Uterus (tissue), 3 donors: ENCODE measurements at regions not wholly inside any gene's neighbourhood (a gene's known extent, or its start where the extent isn't known, plus 50 kb on each side); places are given as distances from the start of the nearest gene placed in this dataset.
"Not testable (repeated sequence)": the region's sequence is repeated elsewhere in the genome, so short reads cannot be mapped to it uniquely, and the experiment has no call there.

Experiments
- DNase-seq, 2 donors: peaks; one replicate each; pipeline ENCODE4 v3.0.0-alpha.2; 2019 to 2020
- H3K27ac ChIP-seq, 2 donors: fragments of 200-600 bp; sonication (generic); 1 replicate in 1 of 2; 2 replicates in 1 of 2; pipeline ENCODE4 v1.5.1; 2016 to 2018
- H3K27me3 ChIP-seq, 2 donors: fragments of 200-600 bp; sonication (generic); one replicate each; pipeline ENCODE4 v1.5.1; 2018 to 2019; ENCODE audit warnings: control low read depth in 1 of 2
- H3K36me3 ChIP-seq, 2 donors: fragments of 200-600 bp; sonication (generic); one replicate each; pipeline ENCODE4 v1.5.1; 2019; ENCODE audit warnings: control low read depth in 1 of 2
- H3K4me1 ChIP-seq, 2 donors: fragments of 200-600 bp; sonication (generic); one replicate each; pipeline ENCODE4 v1.5.1; 2018 to 2019; ENCODE audit warnings: control low read depth in 1 of 2
- H3K4me3 ChIP-seq, 2 donors: fragments of 200-600 bp; sonication (generic); 1 replicate in 1 of 2; 2 replicates in 1 of 2; pipeline ENCODE4 v1.5.1; 2018 to 2019; ENCODE audit warnings: mild to moderate bottlenecking in 1 of 2
- H3K9me3 ChIP-seq, 2 donors: fragments of 200-600 bp; sonication (generic); one replicate each; pipeline ENCODE4 v1.5.1; 2019; ENCODE audit warnings: control low read depth in 1 of 2
- CTCF ChIP-seq, 4 experiments: fragments of 200-600 bp in 2 of 4; fragments of 450-650 bp in 2 of 4; sonication (generic) in 2 of 4; IDR thresholded peaks; one replicate each; pipeline ENCODE4 v1.5.1; 2016 to 2019; ENCODE audit warnings: antibody characterized with exemption in 4 of 4, mild to moderate bottlenecking in 2 of 4, moderate library complexity in 1 of 4
- POLR2A ChIP-seq, 2 donors: fragments of 450-650 bp; IDR thresholded peaks; one replicate each; pipeline ENCODE4 v1.6.1; 2016; ENCODE audit warnings: antibody characterized with exemption in 2 of 2, mild to moderate bottlenecking in 1 of 2, moderate library complexity in 1 of 2
- intact Hi-C: fragments of 100-400 bp; cut with DNase I; formaldehyde crosslinking; loops from one replicate; pipeline ENCODE4 v1.15.1; 2023; ENCODE audit warnings: low total_unique reads
- donor health status: DM: yes; HTN: yes; CAD: no.

GRCh38 chr1:244306544-244306943 is 145.2 kb downstream of the ADSS2 start:
- H3K27ac ChIP-seq: no peak overlapping the region
- TF ChIP-seq CTCF (IDR thresholded peaks at IDR 0.05) (no peak), POLR2A (IDR thresholded peaks at IDR 0.05) (no peak)
- no peaks in the 10 kb centered on the region for H3K27me3 ChIP-seq
- no peak for DNase-seq
- H3K9me3 ChIP-seq: no peaks in the 10 kb centered on the region
- H3K4me1 ChIP-seq: no peaks in the 10 kb centered on the region
- H3K4me3 ChIP-seq: no peak overlapping the region
- H3K36me3 ChIP-seq: no peaks in the 10 kb centered on the region
- intact Hi-C loops: no loop called here

- H3K27ac ChIP-seq, H3K9me3 ChIP-seq, H3K4me3 ChIP-seq, H3K4me1 ChIP-seq, intact Hi-C loops, H3K27me3 ChIP-seq, H3K36me3 ChIP-seq, DNase-seq: not testable (repeated sequence)
These were observed 142.5 kb downstream of the ADSS2 start for GRCh38 chr1:244309191-244309590.

GRCh38 chr1:244311784-244312532 is 139.8 kb downstream of the ADSS2 start:
- DNase-seq: no peak
- Histone ChIP-seq H3K4me3 (no peak overlapping the region), H3K9me3 (no peaks in the 10 kb centered on the region), H3K36me3 (no peaks in the 10 kb centered on the region), H3K27ac (no peak overlapping the region), H3K4me1 (no peaks in the 10 kb centered on the region), H3K27me3 (no peaks in the 10 kb centered on the region)
- intact Hi-C loops: no loop called here
- TF ChIP-seq POLR2A (IDR thresholded peaks at IDR 0.05) (no peak), CTCF (IDR thresholded peaks at IDR 0.05) (no peak)

- intact Hi-C loops: no loop called here
- Histone ChIP-seq H3K27ac (no peak overlapping the region), H3K4me3 (no peak overlapping the region), H3K27me3 (no peaks in the 10 kb centered on the region), H3K9me3 (no peaks in the 10 kb centered on the region), H3K4me1 (no peaks in the 10 kb centered on the region), H3K36me3 (no peaks in the 10 kb centered on the region)
- TF ChIP-seq CTCF (IDR thresholded peaks at IDR 0.05) (no peak), POLR2A (IDR thresholded peaks at IDR 0.05) (no peak)
- DNase-seq: no peak
These were observed 138.4 kb downstream of the ADSS2 start for GRCh38 chr1:244313346-244313745.

DNA sequence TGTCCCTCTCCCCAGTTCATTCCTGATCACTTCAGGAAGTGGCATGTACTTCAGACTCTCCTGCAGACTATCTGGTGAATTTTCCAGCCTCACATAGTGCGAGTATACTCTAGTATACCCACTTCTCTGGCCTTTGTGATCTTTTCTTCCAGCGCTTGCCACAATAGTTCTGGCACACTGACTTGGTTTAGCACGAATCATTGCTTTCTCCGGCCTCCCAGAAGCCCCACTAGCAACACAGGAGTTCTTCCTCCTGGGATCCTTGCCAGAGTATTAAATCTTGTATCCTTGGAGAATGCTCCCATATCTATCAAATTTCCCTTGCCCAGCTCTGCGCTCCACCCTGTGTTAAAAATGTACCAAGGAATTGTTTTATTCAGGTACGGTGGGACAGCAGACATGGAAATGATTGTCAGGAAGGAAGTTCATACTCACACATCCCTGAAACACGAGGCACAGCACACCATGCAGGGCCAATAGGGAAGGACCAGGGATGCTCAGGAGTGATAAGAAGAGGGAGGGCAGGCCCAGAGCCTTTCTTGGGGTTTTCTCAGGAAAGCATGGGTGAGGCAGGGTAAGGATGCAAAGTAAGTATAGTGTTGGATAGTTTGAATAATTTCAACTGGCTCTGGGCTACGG is 136.7 kb downstream of the ADSS2 start:
- intact Hi-C loops: no loop called here
- Histone ChIP-seq H3K9me3 (no peaks in the 10 kb centered on the region), H3K4me1 (no peaks in the 10 kb centered on the region), H3K27me3 (no peaks in the 10 kb centered on the region), H3K36me3 (no peaks in the 10 kb centered on the region), H3K27ac (no peak overlapping the region), H3K4me3 (no peak overlapping the region)
- TF ChIP-seq CTCF (IDR thresholded peaks at IDR 0.05): no peak
- DNase-seq: no peak
